ENCODE measurements at regions not wholly inside any gene's neighbourhood (a gene's known extent, or its start where the extent isn't known, plus 50 kb on each side); places are given as distances from the start of the nearest gene placed in this dataset.
"Not testable (repeated sequence)": the region's sequence is repeated elsewhere in the genome, so short reads cannot be mapped to it uniquely, and the experiment has no call there.

GRCh38 chr10:130958981-130959751 is 352.4 kb downstream of the TCERG1L start:
- DNase-seq: no peak

- no peak for DNase-seq
These were observed 351.7 kb downstream of the TCERG1L start for GRCh38 chr10:130959752-130960195.

- no peak for DNase-seq
These were observed 351.0 kb downstream of the TCERG1L start for GRCh38 chr10:130960531-130960930.

GRCh38 chr10:130961506-130962239 is 349.8 kb downstream of the TCERG1L start:
- DNase-seq: no peak

GRCh38 chr10:130962240-130963051 is 349.1 kb downstream of the TCERG1L start:
- no peak for DNase-seq

GRCh38 chr10:130963052-130963393 is 348.5 kb downstream of the TCERG1L start:
- no peak for DNase-seq

GRCh38 chr10:130963786-130964522 is 347.6 kb downstream of the TCERG1L start:
- DNase-seq: no peak

- DNase-seq: no peak
These were observed 346.8 kb downstream of the TCERG1L start for GRCh38 chr10:130964771-130965170.

- no peak for DNase-seq
These were observed 344.4 kb downstream of the TCERG1L start for GRCh38 chr10:130967161-130967560.

GRCh38 chr10:130967784-130968183 is 343.7 kb downstream of the TCERG1L start:
- peak in 1 of 4 experiments; percentile 1 for DNase-seq

GRCh38 chr10:130968511-130968910 is 343.0 kb downstream of the TCERG1L start:
- no peak for DNase-seq

- DNase-seq: no peak
These were observed 342.6 kb downstream of the TCERG1L start for GRCh38 chr10:130968964-130969363.

- no peak for DNase-seq
These were observed 341.8 kb downstream of the TCERG1L start for GRCh38 chr10:130969700-130970099.

- DNase-seq: no peak
These were observed 341.0 kb downstream of the TCERG1L start for GRCh38 chr10:130970341-130971122.

- no peak for DNase-seq
These were observed 340.4 kb downstream of the TCERG1L start for GRCh38 chr10:130971123-130971435.

GRCh38 chr10:130973127-130973839 is 338.2 kb downstream of the TCERG1L start:
- no peak for DNase-seq

GRCh38 chr10:130974166-130974565 is 337.4 kb downstream of the TCERG1L start:
- DNase-seq: no peak

GRCh38 chr10:130975351-130975750 is 336.2 kb downstream of the TCERG1L start:
- not testable (repeated sequence) for DNase-seq

- no peak for DNase-seq
These were observed 328.7 kb downstream of the TCERG1L start for GRCh38 chr10:130982802-130983201.

GRCh38 chr10:130983749-130984148 is 327.8 kb downstream of the TCERG1L start:
- no peak for DNase-seq

GRCh38 chr10:130984686-130985085 is 326.8 kb downstream of the TCERG1L start:
- no peak for DNase-seq

Data from suppressor macrophage (primary cell).